UCSD-AML1 (cell line): ENCODE measurements at regions not wholly inside any gene's neighbourhood (a gene's known extent, or its start where the extent isn't known, plus 50 kb on each side); places are given as distances from the start of the nearest gene placed in this dataset.

Experiments used
- DNase-seq: peaks from one replicate; lab custom pipeline; 2025; ENCODE audit not compliant: unreplicated experiment; lab: John Stamatoyannopoulos, UW

- no peak for DNase-seq
Measured at GRCh38 chr15:70508561-70509281, 254.6 kb downstream of the UACA start.

- no peak for DNase-seq
Measured at GRCh38 chr15:70507772-70508371, 255.5 kb downstream of the UACA start.

- DNase-seq: no peak
Measured at GRCh38 chr15:70505936-70506912, 257.1 kb downstream of the UACA start.

GRCh38 chr15:70505411-70505919 is 257.9 kb downstream of the UACA start:
- DNase-seq: no peak

- DNase-seq: no peak
Measured at GRCh38 chr15:70504988-70505387, 258.4 kb downstream of the UACA start.

GRCh38 chr15:70504299-70504951 is 258.9 kb downstream of the UACA start:
- peak; percentile 75 for DNase-seq

GRCh38 chr15:70503798-70504298 is 259.5 kb downstream of the UACA start:
- no peak for DNase-seq

- DNase-seq: no peak
Measured at GRCh38 chr15:70503073-70503745, 260.1 kb downstream of the UACA start.

GRCh38 chr15:70502529-70502928 is 260.8 kb downstream of the UACA start:
- DNase-seq: no peak

- no peak for DNase-seq
Measured at GRCh38 chr15:70501849-70502248, 261.5 kb downstream of the UACA start.

- DNase-seq: no peak
Measured at GRCh38 chr15:70501121-70501727, 262.1 kb downstream of the UACA start.

- no peak for DNase-seq
Measured at GRCh38 chr15:70499791-70500190, 263.6 kb downstream of the UACA start.

- no peak for DNase-seq
Measured at GRCh38 chr15:70498096-70498626, 265.2 kb downstream of the UACA start.

- no peak for DNase-seq
Measured at GRCh38 chr15:70497661-70498060, 265.7 kb downstream of the UACA start.

GRCh38 chr15:70495991-70496599 is 267.3 kb downstream of the UACA start:
- DNase-seq: no peak

GRCh38 chr15:70494852-70495571 is 268.3 kb downstream of the UACA start:
- no peak for DNase-seq

- no peak for DNase-seq
Measured at GRCh38 chr15:70494517-70494851, 268.9 kb downstream of the UACA start.

GRCh38 chr15:70493787-70494516 is 269.4 kb downstream of the UACA start:
- DNase-seq: no peak
